DMS79 (cell line): ENCODE measurements at regions not wholly inside any gene's neighbourhood (a gene's known extent, or its start where the extent isn't known, plus 50 kb on each side); places are given as distances from the start of the nearest gene placed in this dataset.
A peak's percentile ranks its signal among the peaks of the same experiment; 100 is the strongest.
"Not testable (repeated sequence)": the region's sequence is repeated elsewhere in the genome, so short reads cannot be mapped to it uniquely, and the experiment has no call there.

Experiments used
- DNase-seq: peaks from one replicate; lab custom pipeline; 2025; lab: John Stamatoyannopoulos, UW

- DNase-seq = no peak
Observed at GRCh38 chr22:48515571-48516200, 1312.0 kb downstream of the BRD1 start.

DNA sequence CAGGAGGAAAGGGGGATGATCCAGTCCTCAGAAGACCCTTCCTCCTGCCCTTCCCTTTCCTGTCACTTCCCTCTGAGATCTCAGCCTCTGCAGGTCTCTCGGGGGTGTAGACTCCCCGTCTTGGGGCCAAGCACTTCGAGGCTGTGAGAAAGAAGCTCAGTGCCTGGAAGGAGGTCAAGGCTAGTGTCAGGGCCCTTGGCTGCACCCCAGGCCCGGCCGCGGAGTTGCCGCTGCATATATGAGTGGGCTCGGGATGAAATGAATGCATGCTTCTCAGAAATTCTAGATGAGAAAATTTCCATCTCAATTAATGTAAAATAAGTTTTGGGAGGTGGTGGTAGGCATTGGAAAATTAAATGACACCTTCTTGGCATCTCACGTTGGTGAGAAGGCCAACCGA, 1313.7 kb downstream of the BRD1 start:
- no peak for DNase-seq

- DNase-seq = no peak
Observed at GRCh38 chr22:48513446-48513845, 1314.2 kb downstream of the BRD1 start.

DNA sequence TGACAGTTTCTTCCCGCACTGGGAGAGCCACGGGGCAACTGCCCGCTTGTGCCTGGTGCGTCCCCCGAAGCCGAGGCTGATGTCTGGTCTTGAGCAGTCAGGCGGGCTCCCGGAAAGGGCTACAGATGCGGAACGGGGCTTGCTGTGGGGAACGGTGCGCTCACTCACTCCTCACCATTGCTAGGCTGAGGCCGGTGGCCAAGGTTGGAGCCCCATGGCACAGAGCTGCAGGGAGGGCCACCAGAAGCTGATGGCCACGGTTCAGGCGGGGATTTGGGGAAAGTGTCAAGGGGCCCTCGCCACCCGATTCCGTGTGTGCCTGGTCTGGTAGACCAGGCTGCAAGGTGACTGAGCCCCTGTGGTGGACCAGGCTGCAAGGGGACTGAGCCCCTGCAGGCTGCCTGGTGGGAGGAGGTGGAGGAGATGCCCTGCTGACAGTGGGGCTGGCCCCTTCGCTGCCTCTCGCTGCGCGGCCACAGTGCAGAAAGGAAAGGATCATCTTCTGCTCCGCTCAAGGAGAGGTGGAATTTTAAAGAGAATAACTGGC, 1315.8 kb downstream of the BRD1 start:
- DNase-seq = no peak

- no peak for DNase-seq
Observed at GRCh38 chr22:48511211-48511610, 1316.5 kb downstream of the BRD1 start.

DNA sequence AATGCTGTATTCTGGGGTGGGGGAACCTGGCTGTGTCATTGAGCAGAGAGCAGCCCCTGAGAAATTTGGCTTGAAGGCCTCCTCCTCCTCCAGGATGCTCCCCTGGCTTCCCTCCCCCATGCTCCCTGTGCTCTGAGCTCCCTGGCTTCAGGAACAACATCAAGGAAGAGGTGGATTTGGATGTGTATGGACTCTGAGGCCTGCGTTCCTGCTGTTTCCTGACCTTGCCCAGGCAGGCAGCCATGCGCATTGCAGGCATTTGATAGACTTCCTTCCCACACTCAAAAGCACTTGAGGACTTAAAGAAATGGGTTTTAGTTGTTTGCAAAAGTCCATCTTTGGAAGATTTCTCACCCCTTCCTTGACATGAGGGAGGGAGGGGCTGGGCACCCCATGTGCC, 1317.1 kb downstream of the BRD1 start:
- DNase-seq = no peak

- DNase-seq = no peak
Observed at GRCh38 chr22:48507595-48508350, 1319.9 kb downstream of the BRD1 start.

DNA sequence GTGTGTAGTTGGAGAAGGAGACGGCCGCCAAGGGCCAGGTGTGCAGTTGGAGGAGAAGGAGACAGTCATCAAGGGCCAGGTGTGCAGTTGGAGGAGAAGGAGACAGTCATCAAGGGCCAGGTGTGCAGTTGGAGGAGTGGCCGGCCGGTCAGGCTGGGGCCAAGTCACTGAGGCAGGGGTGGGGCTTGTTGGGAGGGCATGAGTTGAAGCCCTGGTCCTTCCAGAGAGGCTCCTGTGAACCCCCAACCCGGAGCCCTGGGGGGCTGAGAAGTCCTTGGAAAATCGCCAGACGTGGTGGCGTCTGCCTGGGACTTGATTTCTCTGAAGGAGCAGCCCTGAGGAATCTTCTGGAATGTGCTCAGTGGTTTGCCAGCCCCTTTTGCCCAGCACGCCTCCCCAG, 1320.5 kb downstream of the BRD1 start:
- DNase-seq = peak; percentile 29

GRCh38 chr22:48506506-48507145, 1321.0 kb downstream of the BRD1 start:
- no peak for DNase-seq

- no peak for DNase-seq
Observed at GRCh38 chr22:48505891-48506290, 1321.8 kb downstream of the BRD1 start.

- no peak for DNase-seq
Observed at GRCh38 chr22:48504519-48505140, 1323.0 kb downstream of the BRD1 start.

GRCh38 chr22:48503876-48504275, 1323.8 kb downstream of the BRD1 start:
- DNase-seq = no peak

DNA sequence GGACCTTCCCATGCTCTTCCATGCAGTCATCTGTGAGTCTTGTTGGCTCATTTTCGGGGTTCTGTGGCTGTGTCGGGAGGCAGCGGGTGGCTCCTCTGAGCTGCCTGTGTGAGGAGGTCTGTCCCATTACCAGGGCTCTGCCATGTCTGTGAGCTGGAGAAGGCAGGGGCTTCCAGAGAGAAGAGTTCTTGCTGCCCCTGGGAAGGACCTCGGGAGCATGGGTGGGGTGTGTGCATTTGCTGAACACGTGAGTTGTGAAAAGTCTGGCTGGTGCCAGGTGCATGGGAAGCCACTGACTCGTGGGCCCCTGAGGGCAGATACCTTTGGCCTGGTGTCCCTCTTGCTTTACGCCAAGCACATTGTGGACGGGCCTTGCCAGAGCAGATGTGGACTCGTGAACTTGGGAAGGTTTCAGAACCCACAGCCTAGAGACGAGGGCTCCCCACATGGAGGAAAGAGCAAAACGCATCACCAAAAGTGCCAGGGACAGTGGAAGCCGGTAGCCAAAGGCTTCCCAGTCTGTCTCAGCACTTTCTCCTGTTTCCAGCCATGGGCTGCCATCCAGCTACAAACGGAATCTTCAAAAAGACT, 1324.5 kb downstream of the BRD1 start:
- DNase-seq = no peak

GRCh38 chr22:48501231-48501750, 1326.4 kb downstream of the BRD1 start:
- no peak for DNase-seq

DNA sequence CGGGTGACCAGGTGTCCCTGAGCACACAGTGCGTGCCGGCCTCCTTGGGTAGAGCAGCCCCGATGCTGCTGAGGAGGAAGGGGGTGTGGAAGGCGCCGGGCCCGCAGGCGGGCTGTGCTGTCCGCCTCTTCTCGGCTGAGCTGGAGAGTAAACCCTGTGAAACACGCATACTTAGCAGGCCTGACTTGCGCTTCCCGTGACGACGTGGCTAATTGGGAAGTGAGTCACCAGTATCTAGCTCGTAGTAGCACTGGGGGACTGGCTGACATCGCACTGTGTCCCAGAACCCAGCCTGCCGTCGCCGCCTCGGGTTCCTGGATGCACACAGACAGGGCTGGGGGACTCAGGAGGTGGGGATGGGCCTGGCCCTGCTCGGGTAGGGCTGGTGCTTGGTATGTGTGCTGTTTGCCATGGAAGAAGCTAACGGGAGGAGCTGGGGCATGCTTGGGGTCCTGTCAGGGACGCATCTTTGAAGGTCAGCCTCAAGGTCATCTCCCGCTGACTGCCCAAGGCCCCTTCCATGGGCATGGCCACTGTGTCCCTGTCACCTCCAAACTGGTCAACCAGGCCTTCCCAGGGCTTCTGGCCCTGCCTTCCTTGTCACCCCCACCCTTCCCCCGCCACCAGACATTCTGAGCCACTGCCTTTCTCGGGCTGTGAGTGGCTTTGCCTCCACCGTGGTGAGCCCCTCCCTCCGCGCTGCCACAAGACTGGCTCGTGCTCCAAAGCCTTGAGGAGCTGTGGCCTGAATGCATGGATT, 1327.0 kb downstream of the BRD1 start:
- DNase-seq = no peak

DNA sequence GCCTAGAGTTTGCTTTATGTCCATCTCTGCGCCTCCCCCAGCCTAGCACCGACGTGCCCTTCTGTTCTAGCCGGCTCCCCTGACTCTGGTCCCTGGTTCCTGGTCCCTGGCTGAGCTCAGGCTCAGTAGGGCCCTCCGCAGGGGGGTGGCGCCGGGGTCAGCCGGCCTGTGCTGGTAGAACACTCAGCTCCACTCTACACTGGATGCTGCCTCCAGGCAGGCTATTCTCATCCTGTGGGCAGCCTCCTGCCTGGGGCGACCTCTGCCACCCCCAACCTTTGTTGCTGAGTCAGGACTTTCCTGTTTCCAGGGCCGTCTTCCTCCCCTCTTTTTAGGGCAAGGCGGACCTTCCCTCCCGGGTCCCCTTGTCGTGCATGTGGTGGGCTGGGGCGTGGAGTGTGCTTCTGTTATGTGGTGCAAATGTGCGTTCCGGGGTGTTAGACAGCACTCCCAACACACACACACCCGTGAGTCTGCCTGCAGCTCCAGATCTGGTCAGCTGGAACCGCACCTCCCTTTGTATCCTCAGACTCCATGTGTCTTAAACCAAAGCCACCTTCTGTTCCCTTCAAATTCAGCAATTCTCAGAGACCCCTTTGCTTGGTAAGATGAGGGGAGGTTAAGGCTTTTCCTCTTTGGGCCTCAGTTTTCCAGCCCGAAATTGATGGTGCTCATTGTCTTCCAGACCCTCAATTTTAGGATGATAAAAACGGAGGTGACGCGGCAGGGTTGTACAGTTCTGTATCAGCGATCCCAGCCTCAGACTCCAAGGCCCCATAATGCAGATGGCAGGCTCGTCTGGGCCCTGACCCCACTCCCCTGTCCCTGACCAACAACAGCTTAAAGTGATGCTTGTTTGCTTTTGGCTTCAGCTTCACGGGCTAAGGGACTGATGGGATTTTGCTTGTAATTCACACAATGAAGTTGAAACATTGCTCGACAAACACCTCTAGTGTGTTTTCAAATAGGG, 1327.9 kb downstream of the BRD1 start:
- no peak for DNase-seq

DNA sequence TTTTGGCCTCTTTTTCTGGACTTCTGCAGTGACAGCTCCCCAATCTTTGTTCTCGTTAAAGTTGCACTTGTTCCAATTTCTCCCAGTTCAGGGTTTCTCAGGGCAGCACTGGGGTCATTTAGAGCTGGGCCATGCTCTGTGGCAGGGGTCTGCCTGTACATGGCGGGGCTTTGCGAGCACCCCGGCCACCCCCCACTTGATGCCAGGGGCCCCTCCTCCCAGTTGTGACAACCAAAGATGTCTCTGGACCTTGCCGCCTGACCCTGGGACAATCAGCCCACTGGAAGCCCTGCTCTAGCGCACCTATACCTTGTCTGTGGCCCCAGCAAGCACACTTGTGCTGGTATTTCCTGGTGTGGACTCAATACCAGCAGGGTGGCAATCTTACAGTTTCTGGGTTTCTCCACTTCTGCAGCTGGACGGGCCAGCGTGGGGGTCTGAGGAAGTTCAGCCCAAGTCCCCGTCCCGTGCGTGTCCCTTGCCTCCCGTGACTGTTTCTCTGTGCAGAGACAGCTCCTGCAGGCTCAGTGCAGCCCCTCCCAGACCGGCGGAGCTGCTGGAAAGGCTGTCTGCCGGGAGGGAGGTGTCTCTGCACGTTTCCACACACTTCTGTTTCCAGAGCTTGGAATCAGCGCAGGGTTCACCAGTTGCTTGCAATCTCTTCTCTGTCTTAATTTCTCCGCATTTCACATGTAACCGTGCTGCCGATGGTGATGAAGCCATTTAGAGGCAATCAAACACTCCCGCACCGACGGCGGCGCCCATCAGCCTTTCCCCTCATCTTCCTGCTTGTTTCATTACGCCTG, 1328.9 kb downstream of the BRD1 start:
- DNase-seq = no peak

- not testable (repeated sequence) for DNase-seq
Observed at GRCh38 chr22:48497743-48498520, 1329.7 kb downstream of the BRD1 start.
